SK-N-SH (cell line): ENCODE measurements at regions not wholly inside any gene's neighbourhood (a gene's known extent, or its start where the extent isn't known, plus 50 kb on each side); places are given as distances from the start of the nearest gene placed in this dataset.

Experiments used
- CTCF ChIA-PET: fragments of 300-600, 350-600 bp; formaldehyde crosslinking; extraction: SDS; loops from one replicate; lab custom pipeline; 2021; lab: Yijun Ruan, JAX
- POLR2A ChIA-PET: fragments of 350-600 bp; sonication (Branson Sonifier 250); formaldehyde crosslinking; extraction: SDS; loops from one replicate; lab custom pipeline; 2020; ENCODE audit warnings: antibody characterized with exemption, inconsistent platforms; lab: Yijun Ruan, JAX
- DNase-seq: peaks from one replicate; pipeline ENCODE4 v3.0.0; 2012
- H2AFZ ChIP-seq: fragments of 200-600 bp; sonication (generic); 2 replicates; pipeline ENCODE4 v1.8.1; 2016; ENCODE audit warnings: antibody characterized with exemption, mild to moderate bottlenecking, low read depth
- H3F3A ChIP-seq: fragments of 200-600 bp; sonication (generic); replicated peaks from 2 replicates; pipeline ENCODE3; 2016; ENCODE audit warnings: antibody characterized with exemption, mild to moderate bottlenecking; ENCODE audit not compliant: insufficient read depth
- H3K27ac ChIP-seq, 2 experiments: fragments of 200-500 bp in 1 of 2; fragments of 200-600 bp in 1 of 2; sonication (Bioruptor generic) in 1 of 2; sonication (generic), shearing (Covaris generic) in 1 of 2; 2 replicates each; pipeline versions ENCODE4 v1.5.1 to v1.6.1; 2014 to 2016; ENCODE audit warnings: low read depth in 2 of 2, inconsistent platforms in 1 of 2, low read length in 1 of 2, mild to moderate bottlenecking in 1 of 2, mixed read lengths in 1 of 2
- H3K27me3 ChIP-seq: fragments of 200-600 bp; sonication (generic), shearing (Covaris generic); 2 replicates; pipeline ENCODE4 v1.6.1; 2016; ENCODE audit warnings: mixed run types; ENCODE audit not compliant: insufficient read depth
- H3K36me3 ChIP-seq, 2 experiments: fragments of 200-500 bp in 1 of 2; fragments of 200-600 bp in 1 of 2; sonication (Bioruptor generic) in 1 of 2; sonication (generic) in 1 of 2; replicated peaks in 1 of 2; 2 replicates each; pipeline versions ENCODE3 to v1.5.1; 2014 to 2016; ENCODE audit warnings: low read length in 1 of 2, mild to moderate bottlenecking in 1 of 2; ENCODE audit not compliant: insufficient read depth in 2 of 2, control insufficient read depth in 1 of 2
- H3K4me1 ChIP-seq, 2 experiments: fragments of 200-500 bp in 1 of 2; fragments of 200-600 bp in 1 of 2; sonication (Bioruptor generic) in 1 of 2; sonication (generic), shearing (Covaris generic) in 1 of 2; 2 replicates each; pipeline versions ENCODE4 v1.5.1 to v1.6.1; 2014 to 2016; ENCODE audit warnings: low read depth in 1 of 2, low read length in 1 of 2, mixed run types in 1 of 2; ENCODE audit not compliant: insufficient read depth in 2 of 2, control insufficient read depth in 1 of 2
- H3K4me2 ChIP-seq: fragments of 200-600 bp; sonication (generic), shearing (Covaris generic); 2 replicates; pipeline ENCODE4 v1.6.1; 2017; ENCODE audit warnings: mixed run types
- H3K4me3 ChIP-seq, 2 experiments: fragments of 200-500 bp in 1 of 2; fragments of 200-600 bp in 1 of 2; sonication (Bioruptor generic) in 1 of 2; sonication (generic), shearing (Covaris generic) in 1 of 2; 2 replicates each; pipeline versions ENCODE4 v1.5.1 to v1.8.1; 2014 to 2016; ENCODE audit warnings: low read depth in 2 of 2, inconsistent platforms in 1 of 2, low read length in 1 of 2, mild to moderate bottlenecking in 1 of 2, mixed read lengths in 1 of 2, moderate library complexity in 1 of 2
- H3K79me2 ChIP-seq: fragments of 200-600 bp; sonication (generic); 2 replicates; pipeline ENCODE4 v1.8.1; 2017; ENCODE audit warnings: mild to moderate bottlenecking; ENCODE audit not compliant: insufficient read depth
- H3K9ac ChIP-seq: fragments of 200-600 bp; sonication (generic); 2 replicates; pipeline ENCODE4 v1.6.1; 2017; ENCODE audit warnings: mixed run types
- H3K9me2 ChIP-seq: fragments of 200-600 bp; sonication (generic); 2 replicates; pipeline ENCODE4 v1.6.1; 2017; ENCODE audit warnings: mixed run types
- H3K9me3 ChIP-seq: fragments of 200-600 bp; sonication (generic); 2 replicates; pipeline ENCODE4 v1.6.1; 2017; ENCODE audit warnings: mixed run types, mild to moderate bottlenecking, moderate library complexity
- H4K20me1 ChIP-seq: fragments of 200-600 bp; sonication (generic); 2 replicates; pipeline ENCODE4 v1.6.1; 2017; ENCODE audit warnings: mild to moderate bottlenecking, mixed run types; ENCODE audit not compliant: insufficient read depth
- CHD2 ChIP-seq: fragments of 150-350 bp; IDR thresholded peaks from 2 replicates; pipeline ENCODE4 v1.6.1; 2018; ENCODE audit warnings: low read length; ENCODE audit not compliant: partially characterized antibody
- ELF1 ChIP-seq: IDR thresholded peaks from 2 replicates; pipeline ENCODE4 v1.4.0; 2012
- EP300 ChIP-seq, 2 experiments: IDR thresholded peaks; 2 replicates each; pipeline versions ENCODE4 v1.4.0 to v1.6.1; 2012; ENCODE audit warnings: borderline replicate concordance in 1 of 2, low read depth in 1 of 2, low read length in 1 of 2
- EZH2phosphoT487 ChIP-seq: fragments of 200-600 bp; sonication (generic); IDR thresholded peaks from 2 replicates; pipeline ENCODE4 v1.6.1; 2017; ENCODE audit warnings: low read depth, mixed run types, mild to moderate bottlenecking, antibody characterized with exemption, moderate library complexity, borderline replicate concordance
- FOSL2 ChIP-seq: IDR thresholded peaks from 2 replicates; pipeline ENCODE4 v1.4.0; 2012; ENCODE audit warnings: low read depth, mild to moderate bottlenecking, moderate library complexity, borderline replicate concordance
- FOXM1 ChIP-seq: IDR thresholded peaks from 2 replicates; pipeline ENCODE4 v1.4.0; 2012; ENCODE audit warnings: low read depth, mild to moderate bottlenecking
- MXI1 ChIP-seq: IDR thresholded peaks from 2 replicates; pipeline ENCODE4 v1.6.1; 2012; ENCODE audit warnings: mild to moderate bottlenecking, low read depth, low read length, improper control_type of control experiment
- POLR2AphosphoS5 ChIP-seq: IDR thresholded peaks from 2 replicates; pipeline ENCODE4 v1.6.1; 2012; ENCODE audit warnings: low read depth, low read length
- RAD21 ChIP-seq: IDR thresholded peaks from 2 replicates; pipeline ENCODE4 v1.6.1; 2012; ENCODE audit warnings: mild to moderate bottlenecking, low read length
- RCOR1 ChIP-seq: fragments of 150-350 bp; IDR thresholded peaks from 2 replicates; pipeline ENCODE4 v1.6.1; 2017; ENCODE audit warnings: antibody characterized with exemption, low read length
- RFX5 ChIP-seq: IDR thresholded peaks from 2 replicates; pipeline ENCODE4 v1.6.1; 2012; ENCODE audit warnings: mild to moderate bottlenecking, improper control_type of control experiment, low read length
- RXRA ChIP-seq: IDR thresholded peaks from 2 replicates; pipeline ENCODE4 v1.4.0; 2012; ENCODE audit warnings: low read depth, mild to moderate bottlenecking, borderline replicate concordance
- SIN3A ChIP-seq: IDR thresholded peaks from 2 replicates; pipeline ENCODE4 v1.6.1; 2012; ENCODE audit warnings: low read depth, mild to moderate bottlenecking, low read length, moderate library complexity, borderline replicate concordance
- SMC3 ChIP-seq: IDR thresholded peaks from 2 replicates; pipeline ENCODE4 v1.6.1; 2012; ENCODE audit warnings: low read depth, low read length, improper control_type of control experiment
- TAF1 ChIP-seq: IDR thresholded peaks from 2 replicates; pipeline ENCODE4 v1.6.1; 2012; ENCODE audit warnings: low read depth, mild to moderate bottlenecking, low read length, moderate library complexity, borderline replicate concordance
- YY1 ChIP-seq: IDR thresholded peaks from 2 replicates; pipeline ENCODE4 v1.4.0; 2012; ENCODE audit warnings: low read depth, mild to moderate bottlenecking
- WGBS: methylation state at CpG from one replicate; pipeline ENCODE4 v1.1.6; 2017; ENCODE audit warnings: low lambda C conversion rate; 5-methylcytosine and 5-hydroxymethylcytosine counted together
- TF ChIP-seq, protein P1 (sequence below): fragments of 150-350 bp; IDR thresholded peaks from 2 replicates; pipeline ENCODE4 v1.6.1; 2017; ENCODE audit warnings: antibody characterized with exemption, low read length, low read depth, borderline replicate concordance
- TF ChIP-seq, protein P2 (sequence below): IDR thresholded peaks from 2 replicates; pipeline ENCODE4 v1.4.0; 2012; ENCODE audit warnings: low read depth
- TF ChIP-seq, protein P3 (sequence below): IDR thresholded peaks from 2 replicates; pipeline ENCODE4 v1.6.1; 2012; ENCODE audit warnings: mild to moderate bottlenecking, low read depth, low read length, moderate library complexity

DNA sequence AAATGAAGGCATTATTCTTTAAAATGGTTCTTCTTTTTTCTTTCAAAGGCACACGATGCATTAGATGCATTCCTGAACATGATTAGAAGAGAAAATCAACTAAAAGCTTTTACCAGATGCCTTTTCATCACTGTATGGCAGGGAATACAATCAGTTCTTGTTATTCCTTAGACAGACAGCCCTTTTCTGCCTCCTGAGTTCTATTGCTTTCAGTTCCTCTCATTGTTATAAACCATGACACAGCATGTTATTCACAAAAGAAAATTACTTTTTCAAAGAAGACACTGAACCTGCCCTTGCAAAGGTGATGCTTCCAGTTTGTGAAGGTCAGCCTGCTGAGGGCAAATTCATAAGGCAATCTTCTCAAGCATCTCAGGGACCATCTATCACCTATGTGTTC, 70.1 kb downstream of the FAM181B start:
- WGBS: 3% methylated on average over 1 of the region's 1 CpG
- H2AFZ ChIP-seq: no peak overlapping the region

DNA sequence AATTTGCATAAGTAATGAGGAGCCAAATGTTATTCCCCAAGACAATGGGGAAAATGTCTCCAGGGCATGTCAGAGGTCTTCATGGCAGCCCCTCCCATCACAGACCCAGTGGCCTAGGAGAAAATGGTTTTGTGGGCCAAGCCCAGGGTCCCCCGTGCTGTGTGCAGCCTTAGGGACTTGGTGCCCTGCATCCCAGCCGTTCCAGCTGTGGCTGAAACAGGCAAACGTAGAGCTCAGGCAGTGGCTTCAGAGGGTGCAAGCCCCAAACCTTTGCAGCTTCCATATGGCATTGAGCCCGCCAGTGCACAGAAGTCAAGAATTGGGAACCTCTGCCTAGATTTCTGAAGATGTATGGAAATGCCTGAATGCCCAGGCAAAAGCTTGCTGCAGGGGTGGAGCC, 79.9 kb downstream of the FAM181B start:
- DNase-seq: no peak
- Histone ChIP-seq H3K4me1 (no peaks in the 10 kb centered on the region), H3K79me2 (no peaks in the 10 kb centered on the region), H4K20me1 (no peaks in the 10 kb centered on the region), H3F3A (no peaks in the 10 kb centered on the region), H3K9me2 (no peaks in the 10 kb centered on the region), H3K4me3 (no peak overlapping the region), H3K4me2 (no peak overlapping the region), H2AFZ (no peak overlapping the region), H3K9ac (no peak overlapping the region), H3K27me3 (no peaks in the 10 kb centered on the region), H3K9me3 (no peaks in the 10 kb centered on the region), H3K27ac (no peak overlapping the region), H3K36me3 (no peaks in the 10 kb centered on the region)
- POLR2A ChIA-PET: no interaction called here
- TF ChIP-seq EP300 (IDR thresholded peaks at IDR 0.05; ENCODE audit: borderline replicate concordance in 1 of 2, low read depth in 1 of 2, low read length in 1 of 2): no peak
- CTCF ChIA-PET: no interaction called here
- 0% methylated on average over 1 of the region's 4 CpGs for WGBS

More for the DNA sequence above, 70.1 kb downstream of the FAM181B start:
- Histone ChIP-seq H3K36me3 (no peaks in the 10 kb centered on the region), H3K79me2 (no peaks in the 10 kb centered on the region), H3K9me3 (no peaks in the 10 kb centered on the region), H3K27ac (no peak overlapping the region), H3K4me1 (no peaks in the 10 kb centered on the region), H3F3A (no peaks in the 10 kb centered on the region), H3K4me3 (no peak overlapping the region), H4K20me1 (no peaks in the 10 kb centered on the region), H3K9me2 (no peaks in the 10 kb centered on the region), H3K4me2 (no peak overlapping the region), H3K9ac (no peak overlapping the region), H3K27me3 (no peaks in the 10 kb centered on the region)
- DNase-seq: no peak
- TF ChIP-seq POLR2AphosphoS5: no peak
- no peak for TF ChIP-seq RCOR1
- TF ChIP-seq ELF1: no peak
- POLR2A ChIA-PET: no interaction called here
- CTCF ChIA-PET: interaction anchor here (0.6 to 1.4 kb wide), 2 partner anchors 14 to 238 kb away, joined by 3 to 4 read pairs; no protein-coding TSS in a partner anchor

DNA sequence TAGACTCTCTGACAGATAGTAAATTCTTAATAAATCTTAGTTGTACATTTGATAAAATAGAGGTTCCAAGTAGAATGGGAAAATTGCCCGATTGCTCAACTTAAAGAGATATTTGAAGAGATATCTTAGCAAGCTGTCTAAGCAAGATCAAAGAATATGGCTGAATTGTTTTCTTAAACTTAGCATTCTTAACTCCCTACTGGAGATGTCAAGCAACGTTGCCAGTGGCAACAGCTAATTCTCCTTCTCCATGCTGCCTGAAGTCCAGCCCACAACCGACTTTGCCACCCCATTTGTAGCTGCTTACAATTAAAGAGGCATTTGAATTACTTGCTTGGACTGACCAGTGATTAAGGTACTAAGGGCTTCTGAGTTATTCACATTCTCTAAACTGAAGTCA, 94.4 kb downstream of the FAM181B start:
- no peak for TF ChIP-seq RFX5
- TF ChIP-seq RAD21: no peak
- TF ChIP-seq EZH2phosphoT487: no peak
- TF ChIP-seq, protein P1, sequence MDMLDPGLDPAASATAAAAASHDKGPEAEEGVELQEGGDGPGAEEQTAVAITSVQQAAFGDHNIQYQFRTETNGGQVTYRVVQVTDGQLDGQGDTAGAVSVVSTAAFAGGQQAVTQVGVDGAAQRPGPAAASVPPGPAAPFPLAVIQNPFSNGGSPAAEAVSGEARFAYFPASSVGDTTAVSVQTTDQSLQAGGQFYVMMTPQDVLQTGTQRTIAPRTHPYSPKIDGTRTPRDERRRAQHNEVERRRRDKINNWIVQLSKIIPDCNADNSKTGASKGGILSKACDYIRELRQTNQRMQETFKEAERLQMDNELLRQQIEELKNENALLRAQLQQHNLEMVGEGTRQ: no peak
- TF ChIP-seq CHD2: no peak
- TF ChIP-seq, protein P2, sequence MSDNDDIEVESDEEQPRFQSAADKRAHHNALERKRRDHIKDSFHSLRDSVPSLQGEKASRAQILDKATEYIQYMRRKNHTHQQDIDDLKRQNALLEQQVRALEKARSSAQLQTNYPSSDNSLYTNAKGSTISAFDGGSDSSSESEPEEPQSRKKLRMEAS: no peak
- TF ChIP-seq YY1: no peak
- no peak for TF ChIP-seq FOSL2
- no peak for TF ChIP-seq SMC3
- TF ChIP-seq FOXM1: no peak
- TF ChIP-seq, protein P3, sequence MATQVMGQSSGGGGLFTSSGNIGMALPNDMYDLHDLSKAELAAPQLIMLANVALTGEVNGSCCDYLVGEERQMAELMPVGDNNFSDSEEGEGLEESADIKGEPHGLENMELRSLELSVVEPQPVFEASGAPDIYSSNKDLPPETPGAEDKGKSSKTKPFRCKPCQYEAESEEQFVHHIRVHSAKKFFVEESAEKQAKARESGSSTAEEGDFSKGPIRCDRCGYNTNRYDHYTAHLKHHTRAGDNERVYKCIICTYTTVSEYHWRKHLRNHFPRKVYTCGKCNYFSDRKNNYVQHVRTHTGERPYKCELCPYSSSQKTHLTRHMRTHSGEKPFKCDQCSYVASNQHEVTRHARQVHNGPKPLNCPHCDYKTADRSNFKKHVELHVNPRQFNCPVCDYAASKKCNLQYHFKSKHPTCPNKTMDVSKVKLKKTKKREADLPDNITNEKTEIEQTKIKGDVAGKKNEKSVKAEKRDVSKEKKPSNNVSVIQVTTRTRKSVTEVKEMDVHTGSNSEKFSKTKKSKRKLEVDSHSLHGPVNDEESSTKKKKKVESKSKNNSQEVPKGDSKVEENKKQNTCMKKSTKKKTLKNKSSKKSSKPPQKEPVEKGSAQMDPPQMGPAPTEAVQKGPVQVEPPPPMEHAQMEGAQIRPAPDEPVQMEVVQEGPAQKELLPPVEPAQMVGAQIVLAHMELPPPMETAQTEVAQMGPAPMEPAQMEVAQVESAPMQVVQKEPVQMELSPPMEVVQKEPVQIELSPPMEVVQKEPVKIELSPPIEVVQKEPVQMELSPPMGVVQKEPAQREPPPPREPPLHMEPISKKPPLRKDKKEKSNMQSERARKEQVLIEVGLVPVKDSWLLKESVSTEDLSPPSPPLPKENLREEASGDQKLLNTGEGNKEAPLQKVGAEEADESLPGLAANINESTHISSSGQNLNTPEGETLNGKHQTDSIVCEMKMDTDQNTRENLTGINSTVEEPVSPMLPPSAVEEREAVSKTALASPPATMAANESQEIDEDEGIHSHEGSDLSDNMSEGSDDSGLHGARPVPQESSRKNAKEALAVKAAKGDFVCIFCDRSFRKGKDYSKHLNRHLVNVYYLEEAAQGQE: no peak
- no peak for TF ChIP-seq SIN3A
- TF ChIP-seq RXRA: no peak
- no peak for TF ChIP-seq TAF1
- TF ChIP-seq MXI1: no peak
- TF ChIP-seq, all 33 proteins: peak for 0
- Histone ChIP-seq H3K4me2 (no peak overlapping the region), H4K20me1 (no peaks in the 10 kb centered on the region), H3F3A (no peaks in the 10 kb centered on the region), H3K9me2 (no peaks in the 10 kb centered on the region), H3K36me3 (no peaks in the 10 kb centered on the region), H3K79me2 (no peaks in the 10 kb centered on the region), H3K4me1 (no peaks in the 10 kb centered on the region), H3K9ac (no peak overlapping the region), H2AFZ (no peak overlapping the region), H3K4me3 (no peak overlapping the region), H3K27ac (no peak overlapping the region), H3K9me3 (no peaks in the 10 kb centered on the region), H3K27me3 (no peaks in the 10 kb centered on the region)
- DNase-seq: no peak
- ChIA-PET CTCF (no interaction called here), POLR2A (no interaction called here)
- WGBS: 3% methylated on average over 3 of the region's 3 CpGs
